ENCODE measurements at regions not wholly inside any gene's neighbourhood (a gene's known extent, or its start where the extent isn't known, plus 50 kb on each side); places are given as distances from the start of the nearest gene placed in this dataset.

DNA sequence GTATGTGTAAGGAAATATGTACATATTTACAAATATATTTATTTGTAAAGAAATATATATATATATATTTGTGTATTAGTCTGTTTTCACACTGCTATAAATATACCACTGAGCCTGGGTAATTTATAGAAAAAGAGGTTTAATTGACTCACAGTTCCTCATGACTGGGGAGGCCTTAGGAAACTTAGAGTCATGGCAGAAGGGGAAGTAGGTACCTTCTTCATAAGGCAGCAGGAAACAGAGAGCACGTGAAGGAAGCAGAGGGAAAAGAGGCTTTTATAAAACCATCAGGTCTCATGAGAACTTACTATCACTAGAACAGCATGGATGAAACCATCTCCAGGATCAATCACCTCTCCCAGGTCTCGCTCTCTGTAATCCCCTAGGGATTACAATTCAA, 644.5 kb upstream of the HS3ST5 start:
- TF ChIP-seq, protein P1, sequence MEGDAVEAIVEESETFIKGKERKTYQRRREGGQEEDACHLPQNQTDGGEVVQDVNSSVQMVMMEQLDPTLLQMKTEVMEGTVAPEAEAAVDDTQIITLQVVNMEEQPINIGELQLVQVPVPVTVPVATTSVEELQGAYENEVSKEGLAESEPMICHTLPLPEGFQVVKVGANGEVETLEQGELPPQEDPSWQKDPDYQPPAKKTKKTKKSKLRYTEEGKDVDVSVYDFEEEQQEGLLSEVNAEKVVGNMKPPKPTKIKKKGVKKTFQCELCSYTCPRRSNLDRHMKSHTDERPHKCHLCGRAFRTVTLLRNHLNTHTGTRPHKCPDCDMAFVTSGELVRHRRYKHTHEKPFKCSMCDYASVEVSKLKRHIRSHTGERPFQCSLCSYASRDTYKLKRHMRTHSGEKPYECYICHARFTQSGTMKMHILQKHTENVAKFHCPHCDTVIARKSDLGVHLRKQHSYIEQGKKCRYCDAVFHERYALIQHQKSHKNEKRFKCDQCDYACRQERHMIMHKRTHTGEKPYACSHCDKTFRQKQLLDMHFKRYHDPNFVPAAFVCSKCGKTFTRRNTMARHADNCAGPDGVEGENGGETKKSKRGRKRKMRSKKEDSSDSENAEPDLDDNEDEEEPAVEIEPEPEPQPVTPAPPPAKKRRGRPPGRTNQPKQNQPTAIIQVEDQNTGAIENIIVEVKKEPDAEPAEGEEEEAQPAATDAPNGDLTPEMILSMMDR (IDR thresholded peaks at IDR 0.05), result no peak
- Mint-ChIP-seq H3K27me3 (no peaks in the 10 kb centered on the region), H3K4me3 (no peak overlapping the region), H3K4me1 (ENCODE audit: low read depth) (peaks cover 8% of the 10 kb centered on the region), H3K27ac (no peak overlapping the region), H3K9me3 (no peaks in the 10 kb centered on the region), H3K36me3 (ENCODE audit: low read depth) (no peaks in the 10 kb centered on the region)
- intact Hi-C loops (cut with micrococcal nuclease), result no loop called here
- ATAC-seq (no peak), DNase-seq (no peak)
- CTCF ChIA-PET, result no interaction called here
- POLR2A ChIA-PET, result no interaction called here

DNA sequence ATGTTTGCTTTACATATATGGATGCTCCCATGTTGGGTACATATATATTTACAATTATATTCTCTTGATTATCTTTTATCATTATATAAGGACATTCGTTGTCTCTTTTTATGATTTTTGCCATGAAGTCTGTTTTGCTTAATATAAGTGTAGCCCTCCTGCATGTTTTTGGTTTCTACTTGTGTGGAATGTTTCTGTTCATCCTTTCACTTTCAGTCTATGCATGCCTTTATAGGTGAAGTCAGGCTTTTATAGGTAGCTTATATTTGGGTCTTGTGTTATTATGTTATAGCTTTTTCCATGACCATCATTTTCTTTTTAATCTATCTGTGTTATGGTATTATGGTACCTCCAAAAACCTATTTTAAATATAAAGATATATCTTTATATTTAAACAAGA, 612.5 kb upstream of the HS3ST5 start:
- POLR2A ChIA-PET, result no interaction called here
- Mint-ChIP-seq H3K4me3 (no peak overlapping the region), H3K9me3 (peaks cover 8% of the 10 kb centered on the region), H3K27ac (no peak overlapping the region), H3K4me1 (ENCODE audit: low read depth) (no peaks in the 10 kb centered on the region), H3K36me3 (ENCODE audit: low read depth) (no peaks in the 10 kb centered on the region), H3K27me3 (no peaks in the 10 kb centered on the region)
- ATAC-seq (no peak), DNase-seq (no peak)
- CTCF ChIA-PET, result no interaction called here
- intact Hi-C loops (cut with micrococcal nuclease), result no loop called here
- TF ChIP-seq, protein P1 (IDR thresholded peaks at IDR 0.05), result no peak

DNA sequence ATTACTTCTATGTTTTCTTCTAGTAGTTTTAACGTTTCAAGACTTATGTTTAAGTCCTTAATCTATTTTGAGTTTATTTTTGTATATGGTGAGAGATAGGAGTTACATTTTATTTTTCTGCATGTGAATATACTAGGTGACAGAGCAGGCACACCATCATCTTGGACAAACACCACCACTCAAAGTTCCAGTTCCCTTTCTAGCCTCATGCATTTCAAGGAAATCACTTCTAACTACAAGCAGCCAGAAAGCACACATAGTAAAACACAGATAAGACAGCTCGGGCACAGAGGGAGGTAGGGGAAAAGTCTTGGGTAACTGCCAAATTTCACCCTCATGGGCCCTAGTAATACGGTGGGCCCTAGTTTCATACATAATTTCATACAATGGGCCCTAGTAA, 609.4 kb upstream of the HS3ST5 start:
- DNase-seq, result no peak
- Mint-ChIP-seq H3K4me1 (ENCODE audit: low read depth) (no peaks in the 10 kb centered on the region), H3K36me3 (ENCODE audit: low read depth) (no peaks in the 10 kb centered on the region), H3K9me3 (peaks cover 4% of the 10 kb centered on the region), H3K4me3 (no peak overlapping the region), H3K27ac (no peak overlapping the region), H3K27me3 (no peaks in the 10 kb centered on the region)
- CTCF ChIA-PET, result no interaction called here
- ATAC-seq, result no peak
- POLR2A ChIA-PET, result no interaction called here
- TF ChIP-seq, protein P1 (IDR thresholded peaks at IDR 0.05), result no peak
- intact Hi-C loops (cut with micrococcal nuclease), result no loop called here

DNA sequence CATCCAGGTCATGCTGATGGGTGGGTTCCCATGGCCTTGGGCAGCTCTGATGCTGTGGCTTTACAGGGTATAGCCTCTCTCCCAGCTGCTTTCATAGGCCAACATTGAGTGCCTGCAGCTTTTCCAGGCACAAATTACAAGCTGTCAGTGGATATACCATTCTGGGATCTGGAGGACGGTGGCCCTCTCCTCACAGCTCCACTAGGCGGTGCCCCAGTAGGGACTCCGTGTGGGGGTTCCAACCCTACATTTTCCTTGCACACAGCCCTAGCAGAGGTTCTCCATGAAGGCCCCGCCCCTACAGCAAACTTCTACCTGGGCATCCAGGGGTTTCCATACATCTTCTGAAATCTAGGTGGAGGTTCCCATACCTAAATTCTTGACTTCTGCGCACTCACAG, 602.6 kb upstream of the HS3ST5 start:
- H3K4me1 Mint-ChIP-seq (ENCODE audit: low read depth), result no peaks in the 10 kb centered on the region
- no peak for ATAC-seq

DNA sequence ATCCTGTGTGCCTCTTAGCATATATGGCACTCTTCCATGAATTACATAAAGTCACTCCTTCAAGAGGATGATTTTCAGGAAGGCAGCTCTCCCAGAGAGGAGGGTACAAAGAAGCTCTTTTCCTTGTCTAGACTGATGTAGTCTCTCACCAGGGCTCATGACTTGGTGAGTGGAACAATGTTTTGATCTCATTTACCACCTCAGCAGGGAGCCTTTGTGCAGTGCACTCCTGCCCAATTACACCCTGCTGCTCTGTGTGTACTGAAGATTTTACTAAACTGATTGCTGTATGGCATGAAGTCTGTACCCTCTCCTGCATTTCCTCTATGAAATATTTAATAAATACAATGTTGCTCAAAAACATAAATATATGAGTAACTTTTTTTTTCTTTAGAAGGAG, 598.3 kb upstream of the HS3ST5 start:
- H3K27ac Mint-ChIP-seq, result no peak overlapping the region
- peaks cover 4% of the 10 kb centered on the region for H3K9me3 Mint-ChIP-seq
- ChIA-PET CTCF (no interaction called here), POLR2A (no interaction called here)
- DNase-seq (no peak), ATAC-seq (no peak)
- H3K36me3 Mint-ChIP-seq (ENCODE audit: low read depth), result no peaks in the 10 kb centered on the region
- intact Hi-C loops (cut with micrococcal nuclease), result no loop called here
- H3K4me1 Mint-ChIP-seq (ENCODE audit: low read depth), result no peaks in the 10 kb centered on the region
- H3K27me3 Mint-ChIP-seq, result no peaks in the 10 kb centered on the region
- TF ChIP-seq, protein P1 (IDR thresholded peaks at IDR 0.05), result no peak
- no peak overlapping the region for H3K4me3 Mint-ChIP-seq

More for the DNA sequence above, 602.6 kb upstream of the HS3ST5 start:
- Mint-ChIP-seq H3K27ac (no peak overlapping the region), H3K27me3 (no peaks in the 10 kb centered on the region), H3K36me3 (ENCODE audit: low read depth) (no peaks in the 10 kb centered on the region), H3K9me3 (peaks cover 10% of the 10 kb centered on the region), H3K4me3 (no peak overlapping the region)
- POLR2A ChIA-PET, result no interaction called here
- intact Hi-C loops (cut with micrococcal nuclease), result no loop called here
- TF ChIP-seq, protein P1 (IDR thresholded peaks at IDR 0.05), result no peak
- CTCF ChIA-PET, result no interaction called here
- DNase-seq, result no peak
